ENCODE measurements at regions not wholly inside any gene's neighbourhood (a gene's known extent, or its start where the extent isn't known, plus 50 kb on each side); places are given as distances from the start of the nearest gene placed in this dataset.
"Not testable (repeated sequence)": the region's sequence is repeated elsewhere in the genome, so short reads cannot be mapped to it uniquely, and the experiment has no call there.

- DNase-seq, result no peak
Observed at GRCh38 chr10:78604721-78605120, 464.0 kb upstream of the ZMIZ1 start.

- DNase-seq, result no peak
Observed at GRCh38 chr10:78605800-78606350, 462.9 kb upstream of the ZMIZ1 start.

GRCh38 chr10:78606766-78607165 lies 462.0 kb upstream of the ZMIZ1 start:
- not testable (repeated sequence) for DNase-seq

- no peak for DNase-seq
Observed at GRCh38 chr10:78609976-78610375, 458.8 kb upstream of the ZMIZ1 start.

GRCh38 chr10:78613132-78613531 lies 455.6 kb upstream of the ZMIZ1 start:
- no peak for DNase-seq

GRCh38 chr10:78614267-78614666 lies 454.5 kb upstream of the ZMIZ1 start:
- DNase-seq, result no peak

- no peak for DNase-seq
Observed at GRCh38 chr10:78614744-78615143, 454.0 kb upstream of the ZMIZ1 start.

- peak in 1 of 2 experiments; percentile 8 for DNase-seq
Observed at GRCh38 chr10:78616125-78616695, 452.6 kb upstream of the ZMIZ1 start.

GRCh38 chr10:78617115-78617514 lies 451.7 kb upstream of the ZMIZ1 start:
- DNase-seq, result no peak

- no peak for DNase-seq
Observed at GRCh38 chr10:78617631-78618030, 451.1 kb upstream of the ZMIZ1 start.

- no peak for DNase-seq
Observed at GRCh38 chr10:78618050-78618449, 450.7 kb upstream of the ZMIZ1 start.

GRCh38 chr10:78619115-78619851 lies 449.5 kb upstream of the ZMIZ1 start:
- no peak for DNase-seq

- DNase-seq, result no peak
Observed at GRCh38 chr10:78619896-78620295, 448.9 kb upstream of the ZMIZ1 start.

- peak; percentile 53 to 82 for DNase-seq
Observed at GRCh38 chr10:78620985-78621799, 447.6 kb upstream of the ZMIZ1 start.

GRCh38 chr10:78623578-78624215 lies 445.1 kb upstream of the ZMIZ1 start:
- DNase-seq, result no peak

GRCh38 chr10:78624791-78625190 lies 444.0 kb upstream of the ZMIZ1 start:
- no peak for DNase-seq

GRCh38 chr10:78626471-78626870 lies 442.3 kb upstream of the ZMIZ1 start:
- peak; percentile 14 to 52 for DNase-seq

- no peak for DNase-seq
Observed at GRCh38 chr10:78627254-78627795, 441.4 kb upstream of the ZMIZ1 start.

GRCh38 chr10:78628976-78629375 lies 439.8 kb upstream of the ZMIZ1 start:
- DNase-seq, result no peak

- DNase-seq, result no peak
Observed at GRCh38 chr10:78629773-78630172, 439.0 kb upstream of the ZMIZ1 start.

GRCh38 chr10:78630944-78631838 lies 437.6 kb upstream of the ZMIZ1 start:
- no peak for DNase-seq

GRCh38 chr10:78634389-78634815 lies 434.4 kb upstream of the ZMIZ1 start:
- DNase-seq, result no peak

Measured in NCI-H2081 (cell line).